GM18909 (cell line): ENCODE measurements at regions not wholly inside any gene's neighbourhood (a gene's known extent, or its start where the extent isn't known, plus 50 kb on each side); places are given as distances from the start of the nearest gene placed in this dataset.
"Not testable (repeated sequence)": the region's sequence is repeated elsewhere in the genome, so short reads cannot be mapped to it uniquely, and the experiment has no call there.

Experiments used
- ATAC-seq: cut with Tn5 transposase; IDR thresholded peaks from one replicate; pipeline ENCODE4 v1.9.1; 2021; ENCODE audit warnings: mild to moderate bottlenecking; ENCODE audit not compliant: unreplicated experiment, poor library complexity

DNA sequence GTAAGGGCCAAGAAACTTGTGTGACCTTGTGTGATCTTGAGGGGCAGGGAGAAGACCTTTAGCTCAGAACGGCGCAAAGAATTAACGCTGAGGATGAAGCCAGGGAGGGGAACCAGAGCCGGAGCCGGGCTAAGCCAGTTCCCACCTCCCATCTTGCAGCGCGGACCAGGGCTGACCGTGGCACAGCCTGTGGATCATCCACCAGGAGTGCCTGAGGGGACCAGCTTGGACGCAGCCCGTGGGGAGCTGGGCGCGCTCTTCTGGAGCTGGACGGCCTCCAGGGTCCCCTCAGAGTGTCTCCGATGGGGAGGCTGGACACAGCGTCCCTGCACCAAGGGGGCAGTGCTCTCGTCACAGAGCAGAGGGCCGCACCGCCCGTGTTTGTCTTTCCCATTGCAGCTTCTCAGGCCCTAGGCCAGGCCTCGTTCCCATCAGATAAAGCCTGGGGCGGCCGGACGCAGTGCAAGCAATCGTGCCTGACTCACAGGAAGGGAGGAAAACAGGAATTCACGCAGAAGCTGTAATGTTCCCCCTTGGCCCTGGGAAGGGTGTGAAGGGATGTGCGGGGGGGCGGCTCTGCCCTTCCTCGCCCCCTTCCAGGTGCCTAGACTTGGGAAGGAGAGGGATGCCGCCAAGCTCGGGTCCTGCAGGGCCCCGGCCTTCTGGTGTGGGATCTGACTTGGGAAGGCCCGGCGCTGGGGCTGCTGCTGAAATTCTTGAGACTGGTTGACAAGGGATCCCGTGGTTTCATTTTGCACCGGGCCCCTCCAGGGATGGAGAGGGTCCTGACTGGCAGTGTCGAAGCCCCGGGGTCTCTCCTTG lies 144.9 kb downstream of the NPIPB11 start:
- not testable (repeated sequence) for ATAC-seq

DNA sequence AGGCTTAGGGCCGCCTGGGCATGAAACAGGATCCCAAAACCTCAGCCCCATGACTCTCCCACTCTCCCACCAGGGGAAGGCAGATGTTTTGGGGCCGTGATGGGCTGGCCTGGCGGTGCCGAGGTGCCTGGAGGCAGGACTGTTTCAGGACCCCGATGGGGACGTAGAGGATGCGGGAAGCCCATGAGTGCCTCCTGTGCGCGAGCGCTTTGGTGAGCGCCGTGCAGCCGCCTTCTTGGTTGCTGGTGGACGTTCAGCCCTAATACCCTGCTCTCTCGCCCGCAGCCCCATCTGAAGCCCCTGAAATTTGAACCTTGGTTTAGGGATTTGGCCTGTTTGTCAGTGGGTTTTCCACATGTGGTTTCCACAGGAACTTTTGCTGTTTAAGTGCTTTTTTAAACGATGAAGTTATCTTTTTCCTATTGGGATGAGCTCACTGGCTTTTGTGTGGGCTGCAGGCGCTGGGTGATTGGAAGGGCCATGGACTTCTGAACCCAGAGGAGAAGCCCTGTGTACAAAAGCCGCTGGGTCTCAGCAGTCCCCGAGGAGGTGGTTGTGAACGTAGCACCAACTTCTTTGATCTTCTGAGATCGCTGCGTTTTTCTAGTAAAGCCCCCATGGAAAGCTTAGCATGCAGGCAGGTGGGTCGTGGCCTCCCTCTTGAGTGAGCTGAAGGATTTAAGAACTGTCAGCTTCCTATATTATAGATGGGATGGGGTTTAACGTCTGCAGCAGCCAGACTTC lies 145.7 kb downstream of the NPIPB11 start:
- ATAC-seq: not testable (repeated sequence)

GRCh38 chr16:29259635-29260457 lies 146.7 kb downstream of the NPIPB11 start:
- not testable (repeated sequence) for ATAC-seq

GRCh38 chr16:29258946-29259634 lies 147.4 kb downstream of the NPIPB11 start:
- ATAC-seq: not testable (repeated sequence)

DNA sequence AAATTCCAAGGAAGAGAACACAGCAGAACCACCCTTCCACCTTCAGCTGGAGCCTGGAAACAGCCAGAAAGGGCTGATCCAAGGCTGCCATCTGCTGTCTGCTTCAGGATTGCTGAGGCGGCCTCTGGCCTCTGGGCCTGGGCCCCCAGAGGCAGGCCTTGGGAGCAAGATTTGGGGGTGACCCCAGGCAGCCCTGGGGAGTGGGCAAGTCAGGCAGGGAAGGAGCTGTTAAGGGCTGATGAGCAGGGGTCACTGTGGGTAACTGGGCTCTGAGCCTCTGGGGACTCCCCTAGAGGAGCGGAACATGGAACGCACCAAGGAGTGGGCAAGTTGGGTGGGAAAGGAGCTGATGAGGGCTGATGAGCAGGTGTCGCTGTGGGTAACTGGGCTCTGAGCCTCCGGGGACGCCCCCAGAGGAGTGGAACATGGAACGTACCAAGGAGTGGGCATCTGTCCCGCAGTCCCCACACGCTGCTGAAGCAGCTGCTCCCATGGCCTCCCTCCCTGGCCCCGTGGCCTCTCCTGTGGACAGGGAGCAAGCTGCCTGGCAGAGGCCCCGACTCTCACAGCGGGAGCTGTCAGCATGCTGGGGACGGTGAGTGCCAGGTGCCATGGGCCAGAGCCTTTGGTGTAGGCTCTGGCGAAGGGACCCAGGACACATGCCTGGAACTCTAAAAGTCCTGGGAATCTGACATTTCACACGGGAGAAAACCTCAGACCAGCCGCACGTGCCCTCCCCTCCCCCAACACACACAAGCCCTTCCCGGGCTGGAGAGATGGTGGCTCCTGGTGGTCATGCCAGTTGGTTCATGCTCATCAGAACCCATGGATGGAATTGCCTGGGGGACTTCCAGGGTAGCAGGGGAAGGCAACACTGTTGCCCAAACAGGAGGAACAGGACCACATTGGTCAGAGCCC lies 148.8 kb downstream of the NPIPB11 start:
- ATAC-seq: not testable (repeated sequence)

GRCh38 chr16:29256501-29256981 lies 150.0 kb downstream of the NPIPB11 start:
- no peak for ATAC-seq

- ATAC-seq: not testable (repeated sequence)
Measured at GRCh38 chr16:29255957-29256356, 150.6 kb downstream of the NPIPB11 start.

DNA sequence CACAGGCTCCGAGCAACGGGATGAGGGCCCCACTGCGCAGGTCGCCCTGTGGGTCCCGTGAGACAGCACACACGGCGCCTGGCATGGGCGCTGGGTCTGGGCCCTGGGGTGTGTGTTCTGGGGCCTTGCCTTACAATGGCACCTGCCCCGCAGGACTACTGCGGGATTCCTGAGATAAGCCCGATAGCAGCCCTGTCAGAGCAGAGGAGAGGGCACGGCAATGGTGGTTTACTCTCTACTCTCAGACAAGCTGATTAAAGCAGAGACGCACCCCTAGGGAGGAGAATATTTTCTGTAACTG lies 151.1 kb downstream of the NPIPB11 start:
- ATAC-seq: not testable (repeated sequence)

DNA sequence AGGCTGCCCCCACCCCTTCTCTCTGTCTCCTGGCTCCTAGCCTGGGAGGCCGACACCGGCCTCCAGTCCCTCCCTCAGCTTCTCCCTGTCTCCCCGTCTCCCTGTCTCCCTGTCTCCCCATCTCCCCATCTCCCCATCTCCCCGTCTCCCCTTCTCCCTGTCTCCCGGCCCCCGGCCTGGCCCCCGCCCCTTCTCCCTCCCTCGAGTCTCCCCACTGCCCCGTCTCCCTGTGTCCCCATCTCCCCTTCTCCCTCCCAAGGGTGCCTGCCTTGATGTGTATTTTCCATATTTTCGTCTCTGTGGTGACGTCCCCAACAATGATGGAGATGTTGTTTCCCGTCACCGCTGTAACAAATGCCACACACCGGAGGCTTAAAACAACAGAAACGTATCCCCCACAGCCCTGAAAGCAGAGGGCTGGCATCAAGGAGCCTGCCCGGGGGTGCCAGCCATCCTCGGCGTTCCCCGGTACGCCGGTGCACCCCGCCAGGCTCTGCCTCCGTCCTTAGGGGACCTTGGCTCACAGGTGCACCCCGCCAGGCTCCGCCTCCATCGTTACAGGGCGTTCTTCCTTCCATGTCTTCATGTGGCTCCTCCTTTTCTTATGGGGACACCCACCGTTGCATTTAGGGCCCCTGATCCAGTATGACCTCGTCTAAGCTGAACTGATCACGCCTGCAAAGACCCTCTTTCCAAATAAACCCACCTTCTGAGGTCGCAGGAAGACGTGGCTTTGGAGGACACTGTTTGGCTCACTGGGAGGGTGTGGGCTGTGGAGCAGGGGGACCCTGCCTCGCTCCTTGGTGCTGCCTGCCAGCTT lies 151.6 kb downstream of the NPIPB11 start:
- no peak for ATAC-seq

DNA sequence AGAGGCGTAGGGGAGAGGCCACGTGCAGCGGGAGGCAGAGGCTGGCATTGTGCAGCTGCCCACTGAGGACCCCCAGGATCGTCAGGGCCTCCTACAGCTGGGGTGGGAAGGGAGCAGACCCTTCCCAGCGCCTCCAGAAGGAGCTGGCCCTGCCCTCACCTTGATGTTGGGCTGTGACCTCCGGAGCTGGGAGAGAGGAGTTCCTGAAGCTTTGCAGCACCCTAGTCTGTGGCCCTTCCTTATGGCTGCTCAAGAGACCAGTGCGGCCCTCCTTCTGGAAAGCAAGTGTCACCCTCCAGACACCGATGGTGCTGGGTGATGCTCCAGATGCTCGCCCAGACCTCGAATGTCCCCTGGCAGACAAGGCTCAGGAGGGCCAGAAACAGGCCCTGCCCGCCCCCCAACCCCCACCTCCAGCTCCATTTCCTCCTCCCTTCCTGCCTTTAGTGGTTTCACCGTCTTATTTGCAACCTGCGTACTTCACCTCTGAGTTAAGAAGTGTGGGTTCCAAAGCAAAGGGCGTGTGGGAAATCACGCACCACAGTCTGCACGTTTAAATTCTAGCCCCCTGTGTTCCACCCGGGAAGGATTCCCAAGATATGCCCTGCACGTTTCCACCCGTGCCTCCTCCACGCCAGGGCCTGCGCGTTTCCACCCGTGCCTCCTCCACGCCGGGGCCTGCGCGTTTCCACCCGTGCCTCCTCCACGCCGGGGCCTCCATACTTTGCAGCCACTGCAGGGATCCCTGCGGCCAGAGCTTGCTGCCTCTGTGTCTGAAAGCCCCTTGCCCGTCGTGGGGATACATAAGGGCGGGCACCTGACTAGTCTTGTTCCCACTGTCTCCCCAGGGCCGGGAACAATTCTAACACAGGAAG lies 152.6 kb downstream of the NPIPB11 start:
- ATAC-seq: not testable (repeated sequence)

DNA sequence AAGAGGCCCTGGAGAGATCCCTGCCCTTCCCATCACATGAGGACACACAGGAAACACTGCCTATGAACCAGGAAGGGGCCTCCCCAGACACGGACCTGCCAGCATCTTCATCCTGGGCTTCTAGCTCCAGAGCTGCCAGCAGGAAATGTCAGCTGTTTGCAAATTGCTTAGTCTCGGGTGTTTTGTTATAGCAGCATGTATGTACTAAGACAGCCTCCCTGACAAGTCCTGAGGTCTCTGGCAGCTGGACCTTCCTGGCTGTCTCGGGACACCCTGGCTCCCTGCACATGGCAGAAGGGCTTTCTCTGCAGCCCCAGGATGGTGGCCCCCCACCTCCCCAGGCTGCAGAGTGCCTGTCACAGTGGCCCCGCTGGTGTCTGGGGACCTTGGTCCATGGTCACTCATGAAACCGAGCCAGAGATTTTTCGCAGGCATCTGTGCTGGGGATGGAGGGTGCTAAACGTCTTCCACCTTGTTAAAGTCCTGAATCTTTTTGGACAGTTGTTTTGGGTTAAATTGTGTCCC lies 153.4 kb downstream of the NPIPB11 start:
- not testable (repeated sequence) for ATAC-seq

DNA sequence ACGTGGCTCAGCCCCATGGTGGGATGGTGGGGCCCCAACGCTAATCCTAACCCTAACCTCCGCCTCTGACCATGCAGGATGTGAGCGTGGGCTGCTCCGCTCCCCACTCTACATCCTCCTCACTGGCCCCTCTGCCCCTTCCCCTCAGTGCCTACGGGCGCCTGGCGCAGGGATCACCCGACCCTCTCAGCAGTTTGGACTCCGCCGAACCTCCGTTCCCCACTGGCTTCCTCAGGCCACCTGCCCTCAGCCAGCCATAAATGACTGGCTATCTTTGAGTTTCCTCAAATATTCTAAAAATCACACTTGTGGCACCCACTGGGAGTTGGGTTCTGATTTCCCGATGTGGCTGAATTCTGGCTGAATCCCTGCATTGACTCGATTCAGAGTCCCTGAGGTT lies 154.2 kb downstream of the NPIPB11 start:
- not testable (repeated sequence) for ATAC-seq

- not testable (repeated sequence) for ATAC-seq
Measured at GRCh38 chr16:29251571-29252011, 154.9 kb downstream of the NPIPB11 start.

GRCh38 chr16:29250923-29251434 lies 155.5 kb downstream of the NPIPB11 start:
- ATAC-seq: not testable (repeated sequence)

- ATAC-seq: not testable (repeated sequence)
Measured at GRCh38 chr16:29250469-29250868, 156.0 kb downstream of the NPIPB11 start.

DNA sequence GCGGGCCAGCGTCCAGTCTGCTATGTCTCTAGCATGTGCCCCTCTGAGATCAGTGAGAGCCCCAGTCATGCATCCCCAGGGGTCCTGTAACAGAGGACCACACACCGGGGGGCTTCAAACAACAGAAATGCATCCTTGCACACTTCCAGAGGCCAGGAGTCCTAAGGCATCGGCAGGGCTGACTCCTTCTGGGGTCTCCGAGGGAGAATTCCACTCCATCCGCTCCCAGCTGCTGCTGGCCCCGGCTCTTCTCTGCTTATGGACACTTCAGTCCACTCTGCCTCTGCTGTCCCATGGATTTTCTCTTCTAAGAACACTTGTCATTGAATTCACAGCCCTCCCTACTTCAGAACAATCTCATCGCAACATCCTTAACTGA lies 157.6 kb downstream of the NPIPB11 start:
- not testable (repeated sequence) for ATAC-seq
